GM18517 (cell line): ENCODE measurements at regions not wholly inside any gene's neighbourhood (a gene's known extent, or its start where the extent isn't known, plus 50 kb on each side); places are given as distances from the start of the nearest gene placed in this dataset.
"Not testable (repeated sequence)": the region's sequence is repeated elsewhere in the genome, so short reads cannot be mapped to it uniquely, and the experiment has no call there.

Source experiments
- ATAC-seq: cut with Tn5 transposase; IDR thresholded peaks from one replicate; pipeline ENCODE4 v1.9.1; 2021; ENCODE audit warnings: mild to moderate bottlenecking, moderate library complexity; ENCODE audit not compliant: unreplicated experiment

DNA sequence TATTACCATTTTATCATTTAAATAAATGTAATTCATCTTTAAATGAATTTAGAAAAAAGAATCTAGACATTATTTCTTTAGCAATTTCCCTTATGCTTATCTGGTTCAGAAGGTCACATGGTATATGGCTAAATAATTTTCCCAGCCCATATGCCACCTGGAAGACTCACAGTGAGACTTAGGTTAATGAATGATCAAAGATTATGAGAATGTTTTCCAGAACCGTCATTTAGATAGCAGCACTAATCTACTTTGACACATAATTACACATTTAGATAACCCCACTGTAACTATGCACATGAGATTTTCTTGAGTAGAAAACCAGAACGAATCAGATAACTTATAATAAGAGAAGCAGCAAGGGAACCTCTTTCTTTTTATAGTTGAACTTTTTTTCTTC lies 124.9 kb upstream of the CCDC180 start:
- ATAC-seq: not testable (repeated sequence)

DNA sequence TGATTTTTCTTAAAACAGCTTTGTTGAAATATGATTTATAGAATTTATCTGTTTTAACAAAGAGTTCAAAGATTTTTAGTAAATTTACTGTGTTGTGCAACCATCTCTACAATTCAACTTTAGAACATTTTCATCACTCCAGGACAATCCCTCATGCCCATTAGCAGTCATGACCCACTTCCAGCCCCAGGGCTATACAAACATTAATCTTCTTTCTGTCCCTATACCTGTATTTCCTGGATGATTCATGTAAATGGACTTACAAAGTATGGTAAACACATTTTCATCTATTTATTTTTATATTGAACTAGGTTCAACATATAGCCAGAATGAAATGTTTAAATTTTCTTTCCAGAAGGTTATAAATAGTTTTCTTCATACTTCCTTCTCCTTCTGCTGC lies 127.8 kb upstream of the CCDC180 start:
- no peak for ATAC-seq

DNA sequence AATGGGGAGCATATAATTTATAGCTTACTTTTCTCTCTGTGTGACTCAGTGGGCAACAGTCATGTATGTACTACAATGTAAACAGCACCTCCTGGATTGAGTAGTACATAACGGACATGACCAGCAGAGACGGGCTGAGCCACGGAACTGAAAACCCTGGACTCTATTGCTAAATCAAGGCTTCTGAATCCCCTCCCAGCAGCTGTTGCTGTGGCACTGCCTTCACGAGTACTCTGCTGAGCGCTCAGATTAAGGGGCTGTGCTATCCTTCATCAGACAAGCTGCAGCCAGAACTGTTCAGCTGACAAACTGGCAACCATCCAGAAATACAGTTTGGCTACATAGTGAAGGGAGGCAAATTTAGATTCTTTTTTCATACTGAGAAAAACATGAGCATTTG lies 131.3 kb upstream of the CCDC180 start:
- ATAC-seq: no peak

DNA sequence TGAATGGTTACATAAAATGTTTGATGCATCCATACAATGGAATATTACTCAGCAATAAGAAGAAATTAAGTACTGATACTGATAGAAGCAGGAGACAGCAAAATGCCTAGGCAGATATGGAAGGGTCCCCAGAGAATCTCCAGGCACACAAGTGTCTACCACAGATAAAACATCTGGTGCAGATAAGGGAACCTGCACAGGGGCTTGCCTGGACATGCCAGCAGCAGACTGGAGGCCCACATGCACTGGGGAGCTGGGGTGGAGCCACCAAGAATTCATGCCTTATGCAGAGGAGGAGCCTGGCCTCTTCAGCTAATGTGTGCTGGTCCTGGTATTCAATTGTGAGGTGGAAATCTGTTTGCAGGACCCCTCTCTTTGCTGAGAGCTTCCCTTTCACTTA lies 129.2 kb upstream of the CTSV start:
- not testable (repeated sequence) for ATAC-seq

DNA sequence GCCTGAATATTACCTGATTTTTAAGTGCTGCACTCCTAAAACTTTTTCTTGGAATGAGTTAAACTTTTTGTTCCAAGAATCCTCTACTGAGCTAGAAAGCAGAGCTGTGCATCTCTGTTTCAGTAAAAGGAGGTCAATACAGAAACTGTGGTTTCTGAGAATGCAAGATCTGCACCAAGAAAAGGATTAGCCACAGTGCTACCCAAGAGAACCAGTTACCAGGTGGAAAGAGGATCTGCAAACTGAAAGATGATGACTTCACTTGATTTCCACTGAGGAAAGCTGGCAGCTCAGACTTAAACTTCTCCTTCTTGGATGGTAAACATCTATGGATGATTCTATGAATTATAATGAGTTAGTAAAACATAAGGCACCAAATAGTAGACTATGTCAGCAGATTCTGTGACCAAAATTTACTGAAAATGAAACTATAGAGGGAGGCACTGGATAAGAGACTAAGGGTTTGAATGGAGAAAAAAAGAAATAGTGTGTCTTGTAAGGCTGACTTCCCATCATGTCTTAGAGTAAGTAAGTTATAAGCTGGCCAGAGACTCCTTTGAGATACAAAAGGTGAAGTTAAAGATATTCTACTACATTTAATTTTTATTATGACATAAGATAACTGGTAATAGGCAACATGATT lies 127.7 kb upstream of the CTSV start:
- ATAC-seq: not testable (repeated sequence)

DNA sequence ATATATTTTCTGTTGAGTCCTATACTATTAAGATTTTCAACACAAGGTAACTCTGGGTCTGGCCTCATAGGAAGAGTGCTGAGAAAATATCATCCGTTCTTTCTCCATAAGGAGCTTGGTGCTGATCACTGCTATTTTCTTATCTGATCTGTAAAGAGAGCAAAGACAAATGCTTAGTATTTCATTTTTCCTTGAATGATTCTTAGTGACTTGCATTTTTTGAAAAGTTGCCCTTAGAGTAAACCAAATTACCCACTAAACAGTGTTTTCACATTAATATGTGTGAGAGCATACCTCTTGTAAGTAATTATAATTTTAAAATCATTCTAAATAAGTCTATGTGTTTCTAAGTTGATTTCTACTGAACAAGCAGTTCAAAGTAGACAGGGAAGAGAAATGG lies 121.3 kb upstream of the CTSV start:
- no peak for ATAC-seq

DNA sequence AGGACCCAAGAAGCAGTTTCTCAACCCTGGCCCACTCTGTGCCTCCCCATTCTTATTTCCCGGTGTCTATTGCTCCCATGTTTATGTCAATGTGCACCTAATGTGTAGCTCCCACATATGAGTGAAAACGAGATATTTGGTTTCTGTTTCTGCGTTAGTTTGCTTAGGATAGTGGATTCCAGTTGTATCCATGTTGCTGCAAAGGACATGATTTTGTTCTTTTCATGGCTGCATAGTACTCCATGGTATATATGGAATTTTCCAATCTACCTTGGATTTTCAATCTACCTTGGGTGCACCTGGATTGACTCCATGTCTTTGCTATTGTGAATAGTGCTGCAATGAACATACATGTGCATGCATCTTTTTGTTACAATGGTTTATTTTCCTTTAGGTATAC lies 119.8 kb upstream of the CTSV start:
- ATAC-seq: not testable (repeated sequence)

DNA sequence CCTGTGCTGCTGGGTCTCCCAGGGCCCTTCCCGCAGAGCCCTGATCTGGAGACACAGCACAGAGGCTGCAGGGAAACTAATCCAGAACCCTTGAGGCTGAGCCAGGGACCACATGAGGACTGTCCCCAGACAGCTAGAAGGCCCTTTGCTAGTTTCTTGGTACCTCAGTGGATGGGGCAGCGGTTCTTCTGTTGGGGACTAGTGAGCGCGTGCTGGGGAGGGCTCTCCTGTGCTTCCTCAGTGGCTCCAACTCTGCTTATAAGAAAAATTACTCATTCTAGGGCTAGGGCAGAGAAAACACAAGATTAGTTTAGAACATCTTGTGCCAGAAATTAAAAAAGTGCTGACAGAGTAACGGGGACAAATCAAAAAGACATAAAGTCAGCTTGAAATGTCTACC lies 116.5 kb upstream of the CTSV start:
- not testable (repeated sequence) for ATAC-seq

DNA sequence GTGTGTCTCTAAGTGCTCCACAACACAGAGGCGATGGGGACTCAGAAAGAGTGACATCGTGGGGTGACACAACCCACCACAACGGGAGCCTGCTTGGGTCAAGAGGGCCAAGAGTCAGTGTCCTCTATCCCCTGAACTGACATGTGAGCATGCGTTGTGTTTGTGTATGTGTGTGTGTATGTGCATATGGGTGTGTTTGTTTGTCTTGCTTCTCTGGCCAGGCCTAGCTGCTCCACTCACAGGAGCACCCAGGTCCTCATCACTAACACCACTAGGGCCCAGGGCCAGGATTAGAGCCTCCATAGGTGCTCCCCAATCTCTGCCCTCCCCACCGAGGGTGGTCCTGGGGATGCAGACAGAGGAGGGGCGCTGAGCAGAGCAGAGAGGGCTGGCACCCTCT lies 115.0 kb upstream of the CTSV start:
- ATAC-seq: no peak

DNA sequence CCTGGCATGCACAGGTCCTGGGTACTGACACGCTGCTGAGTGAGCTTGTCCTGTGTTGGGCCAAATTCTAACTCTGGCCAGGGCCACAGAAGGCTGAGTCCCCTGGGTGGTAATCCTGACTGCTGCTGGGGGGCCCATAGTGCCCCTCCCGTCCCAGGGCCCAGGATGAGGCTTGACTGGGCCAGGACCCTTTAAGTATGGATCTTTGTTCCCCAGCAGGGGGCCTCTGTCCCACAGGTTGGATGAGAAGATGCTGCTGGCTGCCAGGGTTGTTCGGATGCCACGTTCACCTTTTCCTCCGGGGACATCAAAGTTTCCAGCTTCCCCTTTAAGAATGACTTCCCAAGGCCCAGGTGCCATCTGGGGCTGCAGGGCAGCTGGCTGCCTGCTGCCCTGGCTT lies 114.2 kb upstream of the CTSV start:
- not testable (repeated sequence) for ATAC-seq

DNA sequence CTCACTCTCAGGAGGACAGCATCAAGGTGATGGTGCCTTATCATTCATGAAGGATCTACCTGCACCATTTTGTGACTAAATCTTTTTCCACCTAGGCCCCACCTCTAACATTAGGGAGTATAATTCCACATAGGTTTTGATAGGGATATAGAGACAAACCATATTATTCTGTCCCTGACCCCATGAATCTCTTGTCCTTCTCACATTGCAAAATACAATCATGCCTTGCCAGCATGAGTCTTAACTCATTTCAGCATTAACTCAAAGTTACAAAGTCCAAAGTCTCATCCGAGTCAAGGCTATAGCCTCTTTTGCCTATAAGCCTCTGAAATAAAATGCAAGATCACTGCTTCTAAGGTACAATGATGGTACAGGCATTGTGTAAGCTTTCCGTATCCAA lies 111.5 kb upstream of the CTSV start:
- not testable (repeated sequence) for ATAC-seq

DNA sequence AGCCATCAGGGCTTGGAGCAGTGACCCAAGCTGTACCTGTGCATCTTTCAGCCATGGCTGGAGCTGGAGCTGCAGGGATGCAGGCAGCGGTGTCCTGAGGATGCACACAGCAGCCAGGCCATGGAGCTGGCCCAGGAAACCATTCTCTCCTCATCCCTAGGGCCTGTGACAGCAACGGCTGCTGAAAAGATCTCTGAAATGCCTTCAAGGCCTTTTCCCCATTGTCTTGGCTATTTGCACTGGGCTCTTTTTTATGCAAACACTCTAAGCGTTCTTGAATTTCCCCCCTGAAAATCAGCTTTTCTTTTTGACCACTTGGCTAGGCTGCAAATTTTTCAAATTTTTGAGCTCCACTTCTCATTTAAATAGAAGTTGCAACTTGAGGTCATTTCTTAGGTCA lies 109.5 kb upstream of the CTSV start:
- not testable (repeated sequence) for ATAC-seq

DNA sequence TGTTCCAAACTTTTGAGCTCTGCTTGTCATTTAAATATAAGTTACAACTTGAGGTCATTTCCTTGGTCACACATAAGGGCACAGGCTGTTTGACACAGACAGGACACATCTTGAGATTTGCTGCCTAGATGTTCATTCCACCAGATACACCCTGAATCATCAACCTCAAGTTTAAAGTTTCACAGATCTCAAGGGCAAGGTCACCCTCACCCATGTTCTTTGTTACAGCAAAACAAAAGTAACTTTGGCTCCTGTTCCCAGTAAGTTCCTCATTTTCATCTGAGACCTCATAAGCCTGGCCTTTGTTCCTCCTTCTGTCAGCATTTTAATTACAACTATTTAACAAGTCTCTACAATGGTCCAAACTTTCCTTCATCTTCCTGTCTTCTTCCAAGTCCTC lies 106.7 kb upstream of the CTSV start:
- not testable (repeated sequence) for ATAC-seq

DNA sequence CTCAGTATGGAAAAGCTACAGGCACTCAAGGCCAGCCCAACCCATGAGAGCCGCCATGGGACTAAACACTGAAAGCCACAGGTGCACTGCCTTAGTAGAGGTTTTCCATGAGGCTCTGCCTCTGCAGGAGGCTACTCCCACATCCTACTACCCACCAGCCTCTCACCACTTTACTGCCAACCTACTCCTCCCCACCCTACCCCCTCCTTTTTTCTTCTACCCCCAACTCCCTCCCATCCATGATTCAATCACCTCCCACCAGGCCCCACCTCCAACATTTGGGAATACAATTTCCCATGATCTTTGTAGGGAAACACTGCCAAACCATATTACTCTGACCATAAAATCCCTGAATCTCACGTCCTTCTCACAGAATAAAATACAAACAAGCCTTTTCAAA lies 101.6 kb upstream of the CTSV start:
- ATAC-seq: no peak

DNA sequence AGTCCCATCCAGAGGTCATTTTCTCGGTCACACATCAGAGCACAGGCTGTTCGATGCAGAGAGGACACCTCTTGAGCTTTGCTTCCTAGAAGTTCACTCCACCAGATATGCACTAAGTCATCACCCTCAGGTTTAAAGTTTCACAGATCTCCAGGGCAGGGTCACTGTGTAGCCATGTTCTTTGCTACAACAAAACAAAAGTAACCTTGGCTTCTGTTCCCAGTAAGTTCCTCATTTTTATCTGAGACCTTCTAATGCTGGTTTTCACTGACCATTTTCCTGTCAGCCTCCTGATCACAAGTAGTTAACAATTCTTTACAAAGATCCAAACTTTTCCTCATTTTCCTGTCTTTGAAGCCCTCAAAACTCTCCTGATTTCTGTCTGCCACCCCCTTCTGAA lies 97.5 kb upstream of the CTSV start:
- no peak for ATAC-seq

DNA sequence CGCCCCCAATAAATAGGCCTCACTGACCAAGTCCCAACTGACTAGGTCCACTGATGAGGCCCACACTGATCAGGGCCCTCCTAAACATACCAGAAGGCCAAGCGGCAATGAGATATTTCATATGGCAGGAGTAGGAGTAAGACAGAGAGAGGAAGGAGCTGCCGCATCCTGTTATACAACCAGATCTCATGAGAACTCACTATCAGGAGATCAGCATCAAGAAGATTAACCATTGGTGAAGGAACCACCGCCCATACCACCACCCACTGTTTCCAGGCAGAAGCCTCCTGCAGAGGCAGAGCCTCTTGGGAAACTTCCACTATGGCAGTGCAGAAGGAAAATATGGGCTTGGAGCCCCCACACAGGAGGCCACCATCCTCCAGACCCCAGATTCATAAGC lies 95.0 kb upstream of the CTSV start:
- not testable (repeated sequence) for ATAC-seq

DNA sequence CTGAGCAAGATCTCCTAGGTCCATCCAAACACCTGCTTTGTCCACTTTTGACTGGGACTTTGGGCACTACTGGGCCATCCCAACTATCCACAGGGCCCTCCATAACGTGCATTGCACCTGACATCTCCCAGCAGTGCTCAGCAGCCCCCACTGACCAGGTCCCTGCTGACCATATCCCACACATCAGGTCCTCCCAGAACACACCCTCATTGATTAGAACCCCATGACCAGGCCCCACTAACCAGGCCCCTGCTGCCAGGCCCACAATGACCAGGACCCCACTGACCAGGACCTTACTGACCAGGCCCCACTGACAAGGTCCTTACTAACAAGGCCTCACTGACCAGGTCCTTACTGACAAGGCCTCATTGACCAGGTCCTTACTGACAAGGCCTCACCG lies 93.9 kb upstream of the CTSV start:
- ATAC-seq: no peak

DNA sequence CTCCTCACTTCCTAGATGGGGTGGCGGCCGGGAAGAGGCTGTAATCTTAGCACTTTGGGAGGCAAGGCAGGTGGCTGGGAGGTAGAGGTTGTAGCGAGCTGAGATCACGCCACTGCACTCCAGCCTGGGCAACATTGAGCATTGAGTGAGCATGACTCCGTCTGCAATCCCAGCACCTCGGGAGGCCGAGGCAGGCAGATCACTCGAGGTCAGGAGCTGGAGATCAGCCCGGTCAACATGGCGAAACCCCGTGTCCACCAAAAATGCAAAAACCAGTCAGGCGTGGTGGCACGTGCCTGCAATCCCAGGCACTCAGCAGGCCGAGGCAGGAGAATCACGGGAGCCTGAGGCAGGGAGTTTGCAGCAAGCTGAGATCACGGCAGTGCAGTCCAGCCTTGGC lies 91.9 kb upstream of the CTSV start:
- not testable (repeated sequence) for ATAC-seq

DNA sequence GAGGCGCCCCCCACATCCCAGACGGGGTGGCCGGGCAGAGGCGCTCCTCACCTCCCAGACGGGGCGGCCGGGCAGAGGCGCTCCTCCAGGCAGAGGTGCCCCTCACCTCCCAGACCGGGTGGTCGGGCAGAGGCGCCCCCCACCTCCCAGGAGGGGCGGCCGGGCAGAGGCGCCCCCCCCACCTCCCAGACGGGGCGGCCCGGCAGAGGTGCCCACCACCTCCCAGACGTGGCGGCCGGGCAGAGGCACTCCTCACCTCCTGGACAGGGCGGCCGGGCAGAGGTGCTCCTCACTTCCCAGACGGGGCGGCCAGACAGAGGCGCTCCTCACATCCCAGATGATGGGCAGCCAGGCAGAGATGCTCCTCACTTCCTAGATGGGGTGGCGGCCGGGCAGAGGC lies 91.4 kb upstream of the CTSV start:
- ATAC-seq: not testable (repeated sequence)

DNA sequence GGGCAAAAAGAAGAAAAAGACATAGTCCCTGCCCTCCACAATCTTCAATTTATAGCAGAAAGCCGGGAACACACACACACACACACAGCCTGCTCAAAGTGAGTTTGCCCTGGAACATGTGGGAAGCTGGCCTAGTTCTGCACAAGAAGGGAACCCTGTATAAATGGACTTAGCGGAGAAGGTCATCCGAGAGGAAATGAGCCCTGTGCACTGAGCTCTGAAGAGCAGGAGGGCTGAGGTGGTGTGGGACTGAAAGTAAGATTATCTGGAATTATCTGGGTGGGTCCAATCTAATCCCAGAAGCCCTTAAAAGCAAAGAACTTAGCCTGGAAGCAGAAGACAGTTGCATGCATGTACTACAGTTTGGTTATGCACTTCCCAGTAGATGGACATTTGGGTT lies 90.0 kb upstream of the CTSV start:
- no peak for ATAC-seq

DNA sequence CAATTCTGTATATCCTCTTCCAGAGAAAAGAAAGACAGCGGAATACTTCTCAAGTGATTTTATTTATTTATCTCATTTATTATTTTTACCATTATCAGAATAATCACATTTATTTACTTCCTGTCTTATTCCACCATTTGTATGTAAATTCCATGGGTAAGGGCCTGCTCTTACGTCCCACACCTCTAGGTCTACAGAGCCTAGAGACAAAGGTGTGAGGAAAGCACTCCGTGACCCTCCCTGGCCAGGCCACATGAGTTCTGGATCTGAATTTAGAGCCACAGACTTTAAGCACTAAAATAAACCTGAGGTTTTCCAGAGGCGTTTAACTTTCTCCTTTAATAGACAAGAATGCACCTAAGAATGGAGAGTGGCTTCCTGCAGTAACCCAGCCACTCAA lies 85.3 kb upstream of the CTSV start:
- no peak for ATAC-seq

DNA sequence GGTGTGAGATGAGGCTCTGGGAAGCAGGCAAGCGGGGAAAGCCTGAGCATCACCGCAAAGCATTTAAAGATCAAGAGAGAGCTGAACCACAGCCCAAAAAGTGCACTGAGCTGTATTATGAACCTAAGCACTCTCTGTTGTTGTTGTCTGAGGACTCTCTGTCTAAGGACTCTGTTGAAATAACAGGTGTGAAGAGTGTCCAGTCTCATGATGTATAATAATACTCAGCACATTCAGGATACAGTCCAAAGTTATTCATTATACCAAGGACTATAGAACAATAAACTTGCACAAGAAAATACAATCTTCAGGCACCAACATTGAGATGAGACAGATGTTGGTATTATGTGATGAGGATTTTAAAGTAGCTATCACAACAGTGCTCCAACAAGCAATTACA lies 71.8 kb upstream of the CTSV start:
- no peak for ATAC-seq

DNA sequence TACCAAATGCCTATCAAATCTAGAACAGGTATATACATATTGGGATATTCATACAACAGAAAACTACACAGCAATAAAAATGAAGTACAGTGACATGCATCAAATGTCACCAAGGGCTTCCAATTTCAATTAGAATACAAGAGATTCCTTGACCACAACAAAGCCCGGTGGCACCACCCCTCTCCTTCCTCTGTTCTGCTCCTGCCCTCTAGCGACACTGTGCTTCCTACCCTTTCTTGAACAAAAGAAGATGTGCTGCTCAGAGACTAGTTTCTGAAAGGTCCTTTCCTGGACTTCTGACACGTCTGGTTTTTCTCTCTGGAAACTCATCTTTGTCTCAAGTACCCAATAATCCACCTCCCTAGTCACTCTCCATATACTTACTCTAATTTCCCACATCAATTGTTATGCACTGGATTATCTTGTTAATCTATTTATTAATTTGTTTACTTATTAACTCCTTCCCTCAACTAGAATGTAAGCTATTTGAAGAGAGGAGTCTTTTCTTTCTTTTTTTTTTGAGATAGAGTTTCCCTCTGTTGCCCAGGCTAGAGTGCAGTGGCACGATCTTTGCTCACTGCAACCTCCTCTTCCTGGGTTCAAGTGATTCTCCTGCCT lies 70.4 kb upstream of the CTSV start:
- no peak for ATAC-seq
